Globus pallidus (tissue), 1 donor: ENCODE measurements at regions not wholly inside any gene's neighbourhood (a gene's known extent, or its start where the extent isn't known, plus 50 kb on each side); places are given as distances from the start of the nearest gene placed in this dataset.

Experiments
- DNase-seq: peaks from one replicate; pipeline ENCODE4 v3.0.0-alpha.2; 2015; ENCODE audit warnings: low spot score

DNA sequence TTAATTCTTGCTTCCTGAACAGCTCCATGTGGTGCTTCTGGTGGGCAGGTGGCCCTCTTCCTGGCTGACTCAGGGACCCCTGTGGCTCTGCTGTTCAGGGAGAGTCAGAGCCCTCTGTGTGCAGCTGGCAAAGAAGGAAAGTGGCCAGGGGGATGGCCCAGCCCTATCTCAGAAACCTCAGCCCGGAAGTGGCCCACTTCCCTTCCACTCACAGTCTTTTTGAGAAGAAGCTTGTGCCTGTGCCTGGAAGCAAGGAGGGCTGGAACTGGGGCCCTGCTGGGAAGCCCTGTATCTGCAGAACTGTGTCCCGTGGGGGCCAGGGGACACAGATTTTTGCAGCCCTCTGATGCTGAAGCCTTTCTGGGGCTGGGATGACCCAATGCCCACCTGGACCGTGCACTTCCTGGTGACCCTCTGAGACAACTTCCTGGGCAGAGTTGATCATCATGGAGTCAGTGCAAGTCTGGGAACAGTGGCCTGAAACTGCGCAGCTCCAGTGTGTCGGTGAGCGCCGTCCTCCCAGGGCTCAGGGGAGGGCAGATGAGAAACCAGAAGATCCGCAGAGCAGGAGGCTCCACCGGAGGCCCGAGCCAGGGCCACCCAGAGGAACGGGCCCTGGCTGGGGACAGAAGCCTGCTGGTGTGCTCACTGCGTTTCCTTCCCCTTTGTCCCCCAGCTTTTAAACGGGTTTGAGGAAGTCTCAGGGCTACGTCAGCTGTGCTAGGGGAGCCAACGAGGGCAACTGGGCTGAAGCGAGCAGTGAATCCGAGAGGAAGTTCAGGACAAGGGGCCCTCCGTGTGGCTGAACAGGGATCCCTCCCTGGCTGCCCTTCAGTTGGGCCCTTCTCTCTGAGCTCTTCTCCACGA, 217.4 kb upstream of the RTL1 start:
- peak; percentile 60 for DNase-seq

DNA sequence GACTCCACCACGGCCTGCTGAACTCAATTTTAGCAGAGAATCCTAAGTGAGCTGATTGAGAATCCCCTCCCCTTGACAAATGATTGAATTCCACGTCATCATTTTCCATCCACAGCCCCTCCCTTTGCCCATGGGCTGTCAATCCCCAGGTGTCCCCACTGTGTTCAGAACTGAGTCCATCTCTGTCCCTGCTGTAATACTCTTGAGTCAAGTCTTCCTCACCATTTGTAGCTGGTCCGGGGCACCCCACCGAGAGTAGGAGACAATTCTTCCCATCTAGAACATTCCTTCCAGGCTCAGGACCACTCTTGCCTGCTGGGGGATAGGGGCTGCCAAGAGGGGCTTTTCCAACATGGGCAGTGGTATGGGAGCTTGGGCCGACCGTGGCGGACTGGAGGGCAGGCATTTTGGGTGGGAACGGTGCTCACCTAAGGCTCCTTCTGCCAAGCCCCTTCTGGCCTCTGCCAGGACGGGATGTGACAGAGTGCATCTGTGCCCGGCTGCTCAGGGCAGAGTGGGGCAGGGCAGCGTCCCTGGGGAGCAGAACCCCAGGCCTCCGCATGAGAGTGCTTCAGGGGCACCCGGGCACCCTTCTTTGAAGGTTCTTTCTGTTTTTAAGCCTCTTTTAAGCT, 218.1 kb upstream of the RTL1 start:
- DNase-seq = no peak

DNA sequence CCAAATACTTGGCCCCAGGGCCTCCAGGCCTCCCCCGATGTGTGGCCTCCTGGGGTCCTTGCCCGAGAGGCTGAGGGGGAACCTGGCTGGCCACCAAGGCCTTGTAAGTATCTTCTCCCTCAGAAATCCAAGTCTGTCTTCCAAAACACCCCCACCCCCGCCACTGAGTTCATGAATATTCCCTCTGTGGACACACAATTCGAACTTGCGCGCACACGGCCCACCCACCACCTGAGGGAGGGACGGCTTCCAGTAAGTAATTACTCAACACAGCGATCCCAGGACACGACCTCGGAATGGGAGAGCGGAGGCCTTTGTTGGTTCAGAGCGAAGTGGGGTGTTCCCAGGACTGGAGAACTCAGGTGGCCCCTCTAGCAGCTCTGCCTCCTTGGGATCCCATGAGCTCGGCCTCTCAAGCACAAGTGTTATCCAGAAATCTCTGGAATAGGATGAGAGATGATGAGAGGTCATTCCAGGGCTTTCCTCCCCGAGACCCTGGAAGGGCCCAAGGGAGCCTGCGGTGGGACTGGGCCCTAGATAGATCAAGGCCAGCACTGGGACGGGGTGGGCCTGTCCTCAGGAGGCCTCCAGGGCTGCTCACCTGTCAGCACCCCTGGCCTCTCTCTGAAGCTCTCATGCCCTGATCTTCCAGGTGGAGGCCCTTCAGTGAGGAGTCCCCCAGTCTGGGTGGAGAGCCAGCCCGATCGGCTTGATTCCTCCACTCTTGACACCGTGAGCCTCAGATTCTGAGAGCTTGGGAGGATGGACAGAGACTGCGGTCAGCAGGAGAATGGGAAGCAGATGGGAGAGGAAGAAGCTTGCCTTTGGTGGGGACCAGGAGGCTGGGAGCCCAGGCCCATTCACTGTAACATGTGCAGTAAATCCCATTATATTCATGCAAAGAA, 219.0 kb upstream of the RTL1 start:
- DNase-seq = no peak

DNA sequence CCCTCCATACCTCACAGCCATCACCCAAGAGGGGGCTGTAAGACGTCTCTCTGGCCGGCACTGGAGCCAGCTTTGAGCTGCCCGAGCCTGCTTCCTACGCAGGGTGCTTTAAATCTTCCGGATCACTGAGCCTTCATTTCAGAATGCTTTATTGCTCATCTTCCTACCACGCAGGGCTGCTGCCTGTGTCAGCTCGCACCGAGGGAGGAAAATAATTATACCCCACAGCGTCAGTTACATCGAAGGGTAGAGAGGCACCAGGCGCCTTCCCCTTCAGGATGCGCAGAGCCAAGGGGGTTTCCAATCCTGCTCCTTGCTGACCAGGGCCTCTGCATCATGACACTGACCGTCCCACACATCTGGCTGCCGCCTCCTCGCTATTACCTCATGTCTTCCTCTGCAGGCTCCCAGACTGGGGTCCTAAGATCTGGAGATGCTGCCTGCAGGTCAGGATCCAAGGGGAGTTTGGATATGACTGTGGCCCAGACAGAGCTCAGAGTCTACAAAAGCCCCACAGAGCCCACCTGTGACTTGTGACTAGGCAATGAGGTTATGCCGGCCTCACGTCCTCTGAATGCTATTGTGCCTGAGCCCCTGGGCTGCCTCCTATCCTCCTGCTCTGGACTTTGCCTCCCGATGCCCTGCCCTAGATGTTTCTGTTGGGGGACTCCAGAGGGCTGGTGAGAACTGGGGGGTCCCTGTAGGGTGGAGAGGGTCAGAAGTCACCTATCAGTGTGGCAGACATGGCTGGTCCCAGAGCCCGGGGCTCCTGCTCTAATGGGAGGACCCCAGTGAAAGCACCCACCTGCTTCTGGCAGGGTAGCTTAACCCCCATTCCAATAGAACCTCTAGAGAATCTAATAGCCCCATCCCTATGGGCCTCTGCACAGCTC, 220.3 kb upstream of the RTL1 start:
- no peak for DNase-seq

DNA sequence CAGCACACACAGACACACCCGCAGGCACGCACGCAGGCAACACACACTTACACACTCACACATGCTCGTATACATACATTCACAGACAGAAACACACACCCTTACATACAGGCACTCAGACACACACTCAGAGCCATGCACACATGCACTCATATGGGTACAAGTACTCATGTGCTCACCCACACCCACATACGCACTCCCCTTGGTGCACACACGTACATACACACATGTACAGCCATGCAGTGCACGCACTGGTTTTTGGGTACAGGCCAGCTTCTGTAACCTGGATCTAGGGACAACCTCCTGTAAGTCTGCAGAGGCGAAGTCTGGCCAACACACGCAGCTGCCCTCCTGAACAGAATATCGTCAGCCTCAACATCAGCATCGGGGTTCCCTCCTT, 221.3 kb upstream of the RTL1 start:
- DNase-seq = no peak

DNA sequence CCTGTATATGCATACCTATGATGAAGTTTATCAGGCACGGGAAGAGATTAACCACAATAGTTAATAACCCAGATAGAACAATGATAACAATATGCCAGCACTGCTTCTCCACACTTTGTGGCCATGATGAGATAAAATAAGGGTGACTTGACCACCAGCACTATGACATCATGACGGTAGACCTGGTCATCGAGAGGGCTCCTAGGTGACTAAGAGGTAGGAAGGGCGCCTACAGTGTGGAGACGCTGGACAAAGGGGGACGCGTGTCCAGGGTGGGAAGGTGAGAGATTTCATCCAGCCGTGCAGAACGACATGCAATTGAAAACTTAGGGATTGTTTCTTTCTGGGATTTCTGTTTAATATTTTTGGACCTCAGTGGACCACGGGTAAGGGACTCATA, 221.8 kb upstream of the RTL1 start:
- DNase-seq = no peak

DNA sequence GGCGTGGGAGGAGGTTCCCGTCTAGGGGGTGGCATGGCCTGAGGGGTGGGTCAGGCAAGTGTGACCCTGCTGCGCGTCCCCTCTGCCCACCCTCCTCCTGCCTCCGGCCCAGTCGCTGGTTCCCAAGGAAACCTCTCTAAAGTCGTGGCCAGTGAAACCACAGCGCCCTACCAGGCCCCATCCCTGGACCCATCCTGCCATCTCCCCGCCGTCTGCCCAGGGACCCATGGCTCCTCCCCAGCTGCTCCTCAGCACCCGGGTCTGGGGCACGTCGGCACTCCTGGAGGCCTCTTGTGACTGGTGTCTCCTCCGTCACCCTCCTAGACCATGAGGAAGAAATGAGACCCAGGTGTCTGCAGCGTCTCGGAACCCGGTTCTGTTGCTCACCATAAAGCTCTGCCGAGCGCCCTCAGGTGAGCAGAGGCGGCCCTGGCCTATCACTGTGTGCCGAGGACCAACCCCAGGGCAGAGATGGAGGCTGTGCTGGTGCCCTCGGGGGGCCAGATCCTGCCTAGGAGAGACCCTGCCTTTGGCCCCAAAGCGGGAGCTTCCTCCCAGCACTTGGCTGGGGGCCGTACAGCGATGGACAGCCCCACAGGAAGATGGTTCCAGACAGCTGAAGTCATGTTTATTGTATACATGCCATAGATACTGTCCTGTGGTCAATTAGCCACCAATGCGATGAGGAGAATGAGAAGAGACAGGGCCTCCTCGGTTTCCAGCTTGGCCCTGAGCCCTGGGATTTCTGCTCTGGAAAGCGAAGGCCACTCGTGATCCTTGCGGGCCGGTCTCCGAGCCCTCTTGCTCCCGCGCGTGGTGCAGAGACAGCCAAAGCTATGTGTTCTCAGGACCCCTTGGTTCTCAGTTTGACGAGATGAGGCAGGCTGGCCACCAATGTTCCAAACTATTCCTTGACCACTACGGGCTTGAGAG, 222.5 kb upstream of the RTL1 start:
- DNase-seq = no peak

DNA sequence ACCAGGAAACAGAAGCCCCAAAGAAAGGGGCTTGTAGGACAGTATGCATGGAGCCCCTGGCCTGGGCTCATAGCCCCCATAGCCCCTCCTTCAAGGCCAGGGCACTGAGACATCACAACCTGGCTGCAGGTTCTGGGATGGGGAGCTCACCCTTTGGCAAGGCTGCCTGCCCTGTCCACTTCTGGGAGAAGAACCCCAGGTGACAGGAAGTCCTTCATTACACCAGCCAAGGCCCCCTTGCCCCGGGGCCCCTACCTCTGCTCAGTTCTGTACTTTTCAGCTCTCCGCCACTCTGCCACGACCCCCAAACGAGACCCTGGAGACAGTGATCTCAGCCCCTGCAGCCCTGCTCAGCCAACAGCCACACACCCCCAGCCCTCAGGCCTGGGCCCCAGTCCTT, 223.2 kb upstream of the RTL1 start:
- no peak for DNase-seq

DNA sequence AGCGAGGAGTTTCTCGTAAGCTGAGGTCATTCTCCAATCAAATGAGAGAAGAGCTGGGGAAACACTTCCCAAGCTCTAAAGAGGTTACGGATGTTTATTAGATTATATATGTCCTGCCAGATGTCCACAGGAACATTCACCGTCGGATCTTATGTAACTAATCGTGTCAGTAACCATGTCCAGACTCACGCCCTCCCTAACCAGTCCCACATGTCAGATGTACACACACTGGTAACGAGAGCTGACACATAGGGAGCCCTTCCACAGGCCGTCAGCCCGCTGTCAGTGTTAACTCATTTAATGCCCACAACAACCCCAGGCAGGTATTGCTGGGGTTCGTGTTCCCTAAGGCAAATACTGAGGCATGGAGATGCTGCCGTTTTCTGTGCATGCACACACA, 223.7 kb upstream of the RTL1 start:
- no peak for DNase-seq

DNA sequence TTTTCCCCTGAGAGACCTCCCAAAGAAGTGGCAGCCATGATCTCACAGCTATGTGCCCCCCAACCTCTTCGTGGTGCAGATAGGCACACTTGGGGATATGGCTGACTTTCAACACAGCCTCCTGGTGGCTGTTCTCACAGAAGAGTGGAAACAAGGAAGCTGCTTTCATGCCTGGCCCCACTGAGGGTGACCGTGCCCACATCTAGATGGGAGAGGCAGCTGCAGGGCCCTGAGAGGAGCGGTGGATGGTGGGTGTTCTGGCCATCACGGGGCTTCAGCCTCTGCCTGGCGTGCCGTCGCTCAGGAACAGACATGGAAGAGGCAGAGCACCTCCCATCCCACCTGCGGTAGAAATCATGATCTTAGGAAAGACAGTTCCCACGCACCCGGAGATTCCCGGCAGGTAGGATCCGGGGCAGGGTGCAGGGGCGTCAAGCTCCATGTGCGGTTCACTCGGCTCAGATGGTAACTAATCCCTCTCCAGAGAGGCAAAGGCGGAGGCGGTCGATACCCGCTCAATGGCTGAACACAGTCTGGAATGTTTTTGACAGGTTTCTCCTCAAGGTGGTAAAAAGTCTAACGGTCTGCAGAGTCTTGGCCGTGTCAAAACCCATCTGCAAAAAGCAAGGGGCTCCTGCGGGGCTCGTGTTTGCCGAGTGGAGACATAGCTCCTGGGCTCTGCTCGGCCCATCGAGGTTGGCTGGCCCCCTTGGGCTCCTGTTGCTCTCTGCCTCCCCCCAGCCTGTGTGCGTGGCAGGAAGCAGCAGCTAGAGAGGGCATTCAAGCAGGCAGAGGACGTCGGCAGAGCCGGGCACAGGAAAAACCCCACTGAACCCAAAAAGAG, 225.2 kb upstream of the RTL1 start:
- no peak for DNase-seq

DNA sequence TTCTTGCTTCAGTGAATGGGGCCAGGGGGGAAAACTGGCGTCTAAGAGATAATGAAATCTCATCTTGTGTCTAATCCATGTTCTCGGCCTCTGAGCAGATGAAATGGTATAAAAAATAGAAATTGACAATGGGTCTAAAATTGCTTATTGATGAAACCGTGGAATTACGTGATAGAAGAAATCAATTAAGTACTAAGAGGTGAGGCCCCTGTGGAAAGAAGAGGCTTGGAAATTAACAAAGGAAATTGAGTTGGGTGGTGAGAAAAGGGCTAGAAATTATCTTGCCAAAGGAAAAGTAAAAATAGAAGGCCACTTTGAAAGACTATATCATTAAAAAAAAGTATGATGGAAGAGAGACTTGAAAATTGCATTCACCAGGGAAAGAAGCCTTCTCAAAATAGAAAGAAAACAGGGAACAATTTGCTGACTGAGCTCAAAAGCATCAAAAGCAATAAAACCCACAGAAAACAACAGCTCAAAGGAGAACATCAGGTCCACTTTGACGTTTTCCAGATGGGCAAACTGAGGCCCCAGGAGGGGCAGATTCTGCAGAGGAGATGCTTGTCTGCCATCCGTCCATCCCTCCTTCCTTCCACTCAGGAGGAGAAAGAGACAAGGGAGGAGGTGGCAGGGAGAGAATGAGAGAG, 226.1 kb upstream of the RTL1 start:
- no peak for DNase-seq

DNA sequence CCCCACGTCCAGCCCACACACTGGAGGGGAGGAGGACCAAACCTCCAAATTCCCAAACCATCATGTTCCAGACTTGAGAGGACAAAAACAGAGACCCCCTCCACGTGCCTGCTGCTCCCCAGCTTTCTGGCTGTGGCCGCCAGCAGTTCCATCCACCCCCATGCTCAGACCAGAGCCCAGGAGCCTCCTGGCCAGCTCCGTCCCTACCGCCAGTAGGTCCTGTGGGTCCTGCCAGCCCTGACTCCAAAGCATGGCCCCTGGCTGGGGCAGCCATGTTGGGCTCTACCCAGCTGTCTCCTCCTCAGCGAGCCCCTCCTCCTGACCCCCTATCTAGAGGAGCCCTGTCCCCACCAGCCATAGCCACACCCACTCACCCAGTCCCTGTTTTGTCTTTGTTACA, 227.3 kb upstream of the RTL1 start:
- DNase-seq = no peak

DNA sequence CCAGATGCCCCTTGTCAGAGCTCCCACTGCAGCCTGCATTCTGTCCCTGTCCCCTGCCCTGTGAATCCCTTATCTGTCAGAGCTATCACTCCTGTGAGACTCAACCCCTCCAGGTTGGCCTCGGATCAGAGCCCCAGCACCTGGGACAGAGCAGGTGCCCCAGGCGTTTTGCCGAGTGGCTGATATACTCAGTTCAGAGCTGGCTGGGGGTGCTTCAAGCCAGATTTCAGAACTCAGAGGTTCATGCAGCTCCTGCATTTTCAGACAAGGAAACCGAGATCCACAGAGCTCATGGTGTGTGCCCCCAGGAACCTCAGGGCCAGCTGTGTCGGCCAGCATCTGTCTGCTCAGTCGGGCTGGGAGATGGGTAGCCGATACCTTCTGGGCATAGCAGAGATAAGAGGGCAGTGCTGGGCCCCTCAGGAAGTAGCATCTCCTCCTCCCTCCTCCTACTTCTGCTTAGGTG, 228.0 kb upstream of the RTL1 start:
- no peak for DNase-seq

DNA sequence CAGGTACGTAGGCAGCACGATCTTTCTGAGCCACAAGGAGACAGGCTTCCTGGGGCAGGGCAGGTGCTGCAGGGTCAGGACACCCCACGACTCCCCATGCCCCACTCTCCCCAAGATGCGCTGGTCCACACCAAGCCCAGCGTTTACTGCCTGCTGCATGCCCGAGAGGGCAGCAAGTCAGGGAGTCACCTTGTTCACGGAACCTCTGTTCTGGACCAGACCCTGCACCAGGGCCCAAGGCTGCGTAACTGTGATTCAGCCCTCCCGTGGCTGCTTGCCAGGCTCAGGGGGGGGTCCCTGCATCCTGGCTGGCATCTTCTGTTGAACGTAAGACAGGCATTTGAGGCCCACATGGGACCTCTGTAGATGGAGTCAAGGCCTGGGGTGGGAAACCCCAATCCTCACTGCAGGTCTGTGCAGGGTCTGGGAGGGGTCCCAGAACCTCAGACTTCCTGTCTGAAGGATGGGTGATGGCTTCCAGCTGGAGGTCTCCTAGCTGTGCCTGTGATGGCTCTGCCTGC, 228.6 kb upstream of the RTL1 start:
- no peak for DNase-seq

DNA sequence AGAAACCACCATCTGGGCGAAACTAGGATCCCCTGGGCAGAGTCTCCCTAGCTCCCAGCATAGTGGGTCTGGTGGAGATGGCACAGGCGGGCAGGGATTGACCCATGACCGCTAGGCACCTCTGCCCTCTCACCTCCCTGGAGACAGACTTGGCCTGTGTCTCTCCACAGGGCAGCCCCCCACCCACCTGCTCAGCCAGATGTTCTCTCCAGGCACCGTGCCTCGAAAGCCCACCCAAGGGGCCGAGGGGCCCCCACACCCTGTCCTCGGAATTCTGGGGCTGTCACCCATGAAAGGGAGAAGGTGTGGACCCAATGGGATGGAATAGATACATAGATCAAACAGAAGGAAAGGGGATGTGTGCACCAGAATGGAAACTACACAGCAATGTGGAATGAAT, 229.1 kb upstream of the RTL1 start:
- DNase-seq = no peak

DNA sequence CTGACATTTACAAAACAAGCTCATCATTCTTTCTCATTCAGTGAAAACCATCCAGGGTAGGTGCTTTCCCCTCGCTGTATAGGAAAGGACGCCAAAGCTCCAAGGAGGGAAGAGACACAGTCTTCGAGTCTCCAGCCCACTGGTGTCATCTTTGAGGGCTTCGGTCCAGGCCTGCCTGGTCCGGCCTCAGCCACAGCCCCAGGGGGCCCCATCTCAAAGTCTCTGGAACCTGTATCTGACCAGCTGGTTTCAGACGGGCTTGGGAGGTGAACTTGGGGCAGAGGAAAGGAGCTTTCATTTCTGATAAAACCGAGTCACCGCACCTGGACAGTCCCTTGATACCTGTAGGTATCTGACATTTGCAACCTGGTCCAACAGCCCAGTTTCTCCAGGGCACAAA, 229.5 kb upstream of the RTL1 start:
- DNase-seq = no peak

DNA sequence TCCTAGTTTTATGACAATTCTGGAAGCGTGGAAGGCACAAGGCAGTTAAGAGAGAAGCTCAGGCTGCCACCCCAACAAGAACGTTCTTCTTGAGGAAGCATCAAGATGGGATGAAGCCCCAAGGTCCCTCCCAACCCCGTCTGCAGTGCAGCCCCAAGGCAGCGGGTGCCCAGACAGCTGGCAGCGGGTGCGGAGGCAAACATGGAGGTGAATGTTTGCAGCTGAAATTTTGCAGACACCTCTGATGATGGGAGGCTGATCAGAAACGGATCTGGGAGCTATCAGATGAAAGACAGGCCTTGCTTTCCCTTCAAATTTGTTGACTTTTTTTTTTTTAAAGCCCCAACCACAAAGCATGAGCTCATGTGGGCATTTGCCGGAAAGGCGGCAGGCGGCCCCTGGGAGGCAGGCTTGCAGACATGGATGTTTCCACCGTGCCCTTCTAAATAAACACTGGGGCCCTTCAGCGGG, 230.7 kb upstream of the RTL1 start:
- DNase-seq = no peak

DNA sequence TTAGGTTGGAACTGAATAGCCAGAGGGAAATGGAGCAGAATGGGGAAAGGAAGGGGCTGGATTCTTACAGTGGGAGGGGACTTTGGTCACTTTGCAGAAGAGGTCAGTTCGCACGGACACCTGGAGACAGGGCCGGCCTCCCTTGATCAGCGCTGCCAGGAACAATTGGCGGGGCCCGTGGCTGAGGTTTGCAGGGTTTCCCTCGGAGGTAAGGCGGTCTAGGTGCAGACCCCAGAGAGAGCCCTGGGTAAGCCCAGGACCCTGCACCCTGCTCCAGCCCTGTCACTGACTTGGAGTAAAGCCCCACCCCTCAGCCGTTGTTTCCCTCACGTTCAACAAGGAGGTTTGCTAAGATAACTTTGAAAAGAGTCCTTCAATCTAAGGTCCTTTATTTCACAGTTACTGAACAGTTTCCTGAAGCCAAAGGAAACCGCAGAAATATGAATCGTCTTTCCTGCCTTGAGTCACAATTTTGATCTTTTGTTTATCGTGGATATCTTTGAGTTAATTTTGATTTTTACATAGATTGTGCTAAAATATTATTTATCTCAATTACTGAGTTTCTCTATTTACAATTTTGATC, 231.4 kb upstream of the RTL1 start:
- DNase-seq = no peak
